Astrocyte (in vitro differentiated cells and primary cell): ENCODE measurements at regions not wholly inside any gene's neighbourhood (a gene's known extent, or its start where the extent isn't known, plus 50 kb on each side); places are given as distances from the start of the nearest gene placed in this dataset.

Experiments used
- EZH2 ChIP-seq: IDR thresholded peaks from 2 replicates; pipeline ENCODE4 v1.6.1; 2012; ENCODE audit warnings: mild to moderate bottlenecking, low read length, inconsistent platforms; ENCODE audit not compliant: insufficient read depth
- TF ChIP-seq, protein P1 (sequence below): IDR thresholded peaks from 2 replicates; pipeline ENCODE4 v1.5.1; 2011; ENCODE audit warnings: low read depth, mild to moderate bottlenecking, inconsistent platforms, low read length, moderate library complexity; ENCODE audit not compliant: insufficient read depth

- TF ChIP-seq, protein P1, sequence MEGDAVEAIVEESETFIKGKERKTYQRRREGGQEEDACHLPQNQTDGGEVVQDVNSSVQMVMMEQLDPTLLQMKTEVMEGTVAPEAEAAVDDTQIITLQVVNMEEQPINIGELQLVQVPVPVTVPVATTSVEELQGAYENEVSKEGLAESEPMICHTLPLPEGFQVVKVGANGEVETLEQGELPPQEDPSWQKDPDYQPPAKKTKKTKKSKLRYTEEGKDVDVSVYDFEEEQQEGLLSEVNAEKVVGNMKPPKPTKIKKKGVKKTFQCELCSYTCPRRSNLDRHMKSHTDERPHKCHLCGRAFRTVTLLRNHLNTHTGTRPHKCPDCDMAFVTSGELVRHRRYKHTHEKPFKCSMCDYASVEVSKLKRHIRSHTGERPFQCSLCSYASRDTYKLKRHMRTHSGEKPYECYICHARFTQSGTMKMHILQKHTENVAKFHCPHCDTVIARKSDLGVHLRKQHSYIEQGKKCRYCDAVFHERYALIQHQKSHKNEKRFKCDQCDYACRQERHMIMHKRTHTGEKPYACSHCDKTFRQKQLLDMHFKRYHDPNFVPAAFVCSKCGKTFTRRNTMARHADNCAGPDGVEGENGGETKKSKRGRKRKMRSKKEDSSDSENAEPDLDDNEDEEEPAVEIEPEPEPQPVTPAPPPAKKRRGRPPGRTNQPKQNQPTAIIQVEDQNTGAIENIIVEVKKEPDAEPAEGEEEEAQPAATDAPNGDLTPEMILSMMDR: no peak
- no peak for TF ChIP-seq EZH2
Measured at GRCh38 chr17:77825621-77826020, 132.9 kb upstream of the TNRC6C start.
